ENCODE measurements at regions not wholly inside any gene's neighbourhood (a gene's known extent, or its start where the extent isn't known, plus 50 kb on each side); places are given as distances from the start of the nearest gene placed in this dataset.
"Not testable (repeated sequence)": the region's sequence is repeated elsewhere in the genome, so short reads cannot be mapped to it uniquely, and the experiment has no call there.

- not testable (repeated sequence) for DNase-seq (ENCODE audit: low spot score in 2 of 2); FAIRE-seq
Observed at GRCh38 chr5:97234380-97234779, 51.3 kb upstream of the RIOK2 start.

GRCh38 chr5:97242341-97242740, 59.3 kb upstream of the RIOK2 start:
- no peak for DNase-seq (ENCODE audit: low spot score in 2 of 2)
- no peak for FAIRE-seq

DNA sequence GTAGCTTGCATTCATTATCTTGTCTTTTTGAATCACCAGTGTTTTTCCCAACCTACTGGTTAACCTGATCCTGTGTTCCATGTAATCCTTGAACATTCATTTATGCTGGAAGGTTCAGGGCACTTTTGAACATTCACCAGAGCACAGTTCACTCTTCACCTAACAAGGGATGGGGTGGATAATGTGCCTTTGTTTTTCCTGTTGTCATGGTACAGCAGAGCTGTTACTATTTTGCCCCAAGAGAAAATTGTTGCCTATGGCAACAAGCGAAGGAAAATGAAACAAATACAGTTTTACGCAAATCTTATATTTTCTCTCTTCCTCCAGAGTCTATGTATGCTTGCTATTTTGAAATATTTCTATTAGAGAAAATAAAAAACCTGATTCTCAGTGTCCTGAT, 60.3 kb upstream of the RIOK2 start:
- no peak for FAIRE-seq
- DNase-seq (ENCODE audit: low spot score in 2 of 2) = peak in 1 of 2 donors; percentile 3

GRCh38 chr5:97245386-97245785, 62.3 kb upstream of the RIOK2 start:
- DNase-seq (ENCODE audit: low spot score in 2 of 2) = no peak
- FAIRE-seq = no peak

GRCh38 chr5:97250113-97250512, 67.1 kb upstream of the RIOK2 start:
- DNase-seq (ENCODE audit: low spot score in 2 of 2) (no peak), FAIRE-seq (no peak)

- no peak for DNase-seq (ENCODE audit: low spot score in 2 of 2)
- no peak for FAIRE-seq
Observed at GRCh38 chr5:97266076-97266475, 83.0 kb upstream of the RIOK2 start.

- FAIRE-seq (no peak), DNase-seq (ENCODE audit: low spot score in 2 of 2) (no peak)
Observed at GRCh38 chr5:97266576-97266975, 83.5 kb upstream of the RIOK2 start.

GRCh38 chr5:97267767-97268166, 84.7 kb upstream of the RIOK2 start:
- DNase-seq (ENCODE audit: low spot score in 2 of 2) = no peak
- no peak for FAIRE-seq

GRCh38 chr5:97276474-97277120, 93.5 kb upstream of the RIOK2 start:
- no peak for FAIRE-seq
- DNase-seq (ENCODE audit: low spot score in 2 of 2) = no peak

GRCh38 chr5:97281257-97281656, 98.2 kb upstream of the RIOK2 start:
- DNase-seq (ENCODE audit: low spot score in 2 of 2) = no peak
- no peak for FAIRE-seq

GRCh38 chr5:97297063-97297703, 114.1 kb upstream of the RIOK2 start:
- FAIRE-seq = no peak
- DNase-seq (ENCODE audit: low spot score in 2 of 2) = peak in 1 of 2 donors; percentile 12

GRCh38 chr5:97297704-97298091, 114.7 kb upstream of the RIOK2 start:
- DNase-seq (ENCODE audit: low spot score in 2 of 2) = no peak
- FAIRE-seq = no peak

GRCh38 chr5:97301181-97301580, 118.1 kb upstream of the RIOK2 start:
- DNase-seq (ENCODE audit: low spot score in 2 of 2); FAIRE-seq: not testable (repeated sequence)

DNA sequence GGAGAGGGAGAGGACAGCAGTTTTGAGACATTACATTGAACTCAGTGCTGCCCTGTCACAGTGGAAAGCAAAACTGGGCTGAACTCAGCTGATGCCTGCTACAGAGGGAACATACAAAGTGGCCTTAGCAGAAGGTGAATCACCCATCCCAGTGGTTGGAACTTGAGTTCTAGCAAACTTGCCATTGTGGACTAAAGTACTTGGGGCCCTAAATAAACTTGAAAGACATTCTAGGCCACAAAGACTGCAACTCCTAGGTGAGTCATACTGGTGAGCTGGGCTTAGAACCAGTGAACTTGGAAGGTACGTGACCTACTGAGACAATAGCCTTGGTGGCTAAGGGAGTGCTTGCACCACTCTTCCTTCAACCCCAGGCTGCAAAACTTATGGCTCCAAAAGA, 155.7 kb upstream of the RIOK2 start:
- DNase-seq (ENCODE audit: low spot score in 2 of 2) = no peak
- FAIRE-seq = no peak

DNA sequence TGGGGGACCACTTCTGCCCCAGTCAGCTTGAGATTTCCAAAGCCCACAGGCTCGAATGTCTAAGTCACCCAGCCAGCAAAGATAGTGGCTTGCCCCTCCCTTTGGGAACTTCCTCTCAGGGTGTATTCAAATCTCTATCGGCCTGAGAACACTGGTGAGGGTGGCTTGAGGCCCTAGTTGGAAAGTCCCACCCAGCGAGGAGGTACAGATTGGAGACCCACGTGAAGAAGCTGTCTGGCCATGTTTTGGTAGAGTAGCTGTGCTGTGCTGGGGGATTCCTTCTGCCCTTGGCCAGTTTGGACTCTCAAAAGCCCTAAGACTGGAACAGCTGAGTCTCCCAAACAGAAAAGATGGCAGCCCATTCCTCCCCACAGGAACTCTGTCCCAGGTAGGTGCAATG, 172.7 kb upstream of the RIOK2 start:
- FAIRE-seq (no peak), DNase-seq (ENCODE audit: low spot score in 2 of 2) (no peak)

GRCh38 chr5:97363577-97363976, 180.5 kb upstream of the RIOK2 start:
- FAIRE-seq (no peak), DNase-seq (ENCODE audit: low spot score in 2 of 2) (no peak)

DNA sequence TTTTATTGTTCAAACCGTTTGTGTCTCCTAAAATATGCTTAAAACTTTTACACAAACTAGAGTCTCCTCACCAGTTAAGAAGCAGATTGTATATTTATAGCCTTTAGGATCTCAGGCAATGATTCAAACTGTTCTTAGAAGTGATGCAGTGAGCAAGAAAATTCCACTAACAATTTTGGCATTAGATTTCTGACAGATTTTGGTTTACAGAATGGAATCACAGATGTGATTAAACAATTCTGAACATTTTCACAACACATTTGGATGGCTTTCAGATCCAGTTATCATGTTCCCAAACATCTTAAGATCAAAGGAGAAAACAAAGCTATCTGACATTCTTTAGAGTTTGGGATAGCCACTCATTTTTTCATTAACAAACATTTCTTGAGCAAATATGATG, 181.7 kb upstream of the RIOK2 start:
- FAIRE-seq (no peak), DNase-seq (ENCODE audit: low spot score in 2 of 2) (no peak)

GRCh38 chr5:97365163-97365845, 182.3 kb upstream of the RIOK2 start:
- FAIRE-seq (no peak), DNase-seq (ENCODE audit: low spot score in 2 of 2) (no peak)

GRCh38 chr5:97365918-97366317, 182.9 kb upstream of the RIOK2 start:
- FAIRE-seq (no peak), DNase-seq (ENCODE audit: low spot score in 2 of 2) (no peak)

- FAIRE-seq (no peak), DNase-seq (ENCODE audit: low spot score in 2 of 2) (no peak)
Observed at GRCh38 chr5:97375959-97376358, 192.9 kb upstream of the RIOK2 start.

- no peak for DNase-seq (ENCODE audit: low spot score in 2 of 2)
- FAIRE-seq = no peak
Observed at GRCh38 chr5:97377582-97377981, 194.5 kb upstream of the RIOK2 start.

DNA sequence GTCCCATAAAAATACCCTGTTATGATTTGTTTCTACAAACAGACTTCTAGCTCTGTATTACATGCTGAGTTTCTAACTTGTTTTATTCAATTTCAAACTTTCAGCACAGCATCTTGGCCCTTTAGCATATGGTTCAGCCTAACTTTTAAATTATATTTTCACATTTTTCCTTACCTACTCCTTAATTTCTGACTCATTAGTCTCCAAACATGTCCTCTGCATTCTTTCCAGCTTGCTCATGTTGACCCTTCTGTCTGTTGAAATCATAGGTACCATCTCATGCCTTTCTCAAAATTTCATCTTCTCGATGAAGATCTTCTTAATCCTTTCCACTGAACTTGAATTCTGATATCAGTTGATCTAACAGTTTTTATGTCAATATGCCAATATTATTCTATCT, 200.9 kb upstream of the RIOK2 start:
- FAIRE-seq (no peak), DNase-seq (ENCODE audit: low spot score in 2 of 2) (no peak)
